BLaER1 treated with 17β-estradiol and CSF1 and Interleukin-3, amounts not matched to agents 10 nM and 100 nM (cell line): ENCODE measurements at regions not wholly inside any gene's neighbourhood (a gene's known extent, or its start where the extent isn't known, plus 50 kb on each side); places are given as distances from the start of the nearest gene placed in this dataset.
A peak's percentile ranks its signal among the peaks of the same experiment; 100 is the strongest.
"Not testable (repeated sequence)": the region's sequence is repeated elsewhere in the genome, so short reads cannot be mapped to it uniquely, and the experiment has no call there.

Source experiments
- H3K27ac ChIP-seq, 11 experiments: shearing (Covaris generic); formaldehyde crosslinking; 2 replicates each; pipeline ENCODE4 v1.8.1; 2022
- H3K27me3 ChIP-seq, 11 experiments: shearing (Covaris generic); formaldehyde crosslinking; 2 replicates each; pipeline ENCODE4 v1.8.1; 2022
- H3K36me3 ChIP-seq, 11 experiments: shearing (Covaris generic); formaldehyde crosslinking; 2 replicates each; pipeline ENCODE4 v1.8.1; 2022
- H3K4me1 ChIP-seq, 10 experiments: shearing (Covaris generic); formaldehyde crosslinking; 2 replicates each; pipeline ENCODE4 v1.8.1; 2022
- H3K4me2 ChIP-seq, 11 experiments: shearing (Covaris generic); formaldehyde crosslinking; 2 replicates each; pipeline ENCODE4 v1.8.1; 2022
- H3K4me3 ChIP-seq, 10 experiments: shearing (Covaris generic); formaldehyde crosslinking; 2 replicates each; pipeline ENCODE4 v1.8.1; 2022
- H3K9ac ChIP-seq, 11 experiments: shearing (Covaris generic); formaldehyde crosslinking; 2 replicates each; pipeline ENCODE4 v1.8.1; 2022
- H3K9me3 ChIP-seq, 11 experiments: shearing (Covaris generic); formaldehyde crosslinking; replicated peaks in 1 of 11; 2 replicates each; pipeline ENCODE4 v1.8.1; 2022
- H4K20me1 ChIP-seq, 11 experiments: shearing (Covaris generic); formaldehyde crosslinking; 2 replicates each; pipeline ENCODE4 v1.8.1; 2022
- Cebpa-rat ChIP-seq, 11 experiments: shearing (Covaris generic); IDR thresholded peaks; 2 replicates each; pipeline ENCODE4 v1.8.1; 2022

GRCh38 chr1:195663549-195664280 lies 944.5 kb downstream of the KCNT2 start:
- H3K4me2 ChIP-seq: peak overlapping the region in 4 of 11 experiments; percentile 20 to 55 (median 38); a peak in 7 of 22 replicates
- H3K27ac ChIP-seq: peak overlapping the region in 1 of 11 experiments; percentile 22; a peak in 1 of 22 replicates
- H3K4me1 ChIP-seq: peaks cover 0 to 22% (median 0%) of the 10 kb centered on the region in 10 experiments; a peak in 7 of 20 replicates
- no peaks in the 10 kb centered on the region for H3K36me3 ChIP-seq
- H3K9me3 ChIP-seq: no peaks in the 10 kb centered on the region
- H3K9ac ChIP-seq: no peak overlapping the region
- H4K20me1 ChIP-seq: no peaks in the 10 kb centered on the region
- H3K4me3 ChIP-seq: no peak overlapping the region
- no peaks in the 10 kb centered on the region for H3K27me3 ChIP-seq
- TF ChIP-seq Cebpa-rat (IDR thresholded peaks at IDR 0.05): no peak

GRCh38 chr1:195656780-195657179 lies 951.5 kb downstream of the KCNT2 start:
- H3K9me3 ChIP-seq: no peaks in the 10 kb centered on the region
- H3K4me1 ChIP-seq: no peaks in the 10 kb centered on the region
- no peaks in the 10 kb centered on the region for H3K36me3 ChIP-seq
- H3K27me3 ChIP-seq: no peaks in the 10 kb centered on the region
- no peak overlapping the region for H3K27ac ChIP-seq
- no peak overlapping the region for H3K4me3 ChIP-seq
- no peak overlapping the region for H3K4me2 ChIP-seq
- H3K9ac ChIP-seq: no peak overlapping the region
- H4K20me1 ChIP-seq: no peaks in the 10 kb centered on the region
- no peak for TF ChIP-seq Cebpa-rat (IDR thresholded peaks at IDR 0.05)

- H3K4me2 ChIP-seq, H3K4me1 ChIP-seq, H3K9me3 ChIP-seq: not testable (repeated sequence)
Measured at GRCh38 chr1:195648875-195649274, 959.4 kb downstream of the KCNT2 start.

GRCh38 chr1:195637539-195637938 lies 970.7 kb downstream of the KCNT2 start:
- Histone ChIP-seq H3K4me2 (no peak overlapping the region), H3K27me3 (no peaks in the 10 kb centered on the region), H3K4me3 (no peak overlapping the region), H3K9me3 (no peaks in the 10 kb centered on the region), H3K9ac (no peak overlapping the region), H3K4me1 (no peaks in the 10 kb centered on the region), H3K27ac (no peak overlapping the region), H4K20me1 (no peaks in the 10 kb centered on the region), H3K36me3 (no peaks in the 10 kb centered on the region)
- no peak for TF ChIP-seq Cebpa-rat (IDR thresholded peaks at IDR 0.05)

More at GRCh38 chr1:195648875-195649274, 959.4 kb downstream of the KCNT2 start:
- not testable (repeated sequence) for H3K27me3 ChIP-seq, H3K9ac ChIP-seq, H3K36me3 ChIP-seq, H3K27ac ChIP-seq, H3K4me3 ChIP-seq, H4K20me1 ChIP-seq

GRCh38 chr1:195618287-195618686 lies 990.0 kb downstream of the KCNT2 start:
- Histone ChIP-seq H3K4me3 (no peak overlapping the region), H3K9me3 (0 out of 22 replicates have a peak, but pooled peaks cover 0 to 4% (median 0%) of the 10 kb centered on the region in 11 experiments), H3K4me2 (peak overlapping the region in 3 of 11 experiments; percentile 2 to 45 (median 11); a peak in 2 of 22 replicates), H3K27ac (no peak overlapping the region), H3K4me1 (peaks cover 0 to 7% (median 0%) of the 10 kb centered on the region in 10 experiments; a peak in 5 of 20 replicates), H3K27me3 (no peaks in the 10 kb centered on the region), H3K9ac (no peak overlapping the region), H4K20me1 (no peaks in the 10 kb centered on the region), H3K36me3 (no peaks in the 10 kb centered on the region)
- no peak for TF ChIP-seq Cebpa-rat (IDR thresholded peaks at IDR 0.05)

GRCh38 chr1:195617106-195617505 lies 991.1 kb downstream of the KCNT2 start:
- Histone ChIP-seq H3K27ac (no peak overlapping the region), H3K4me2 (no peak overlapping the region), H3K36me3 (no peaks in the 10 kb centered on the region), H3K4me3 (no peak overlapping the region), H4K20me1 (no peaks in the 10 kb centered on the region), H3K4me1 (peaks cover 0 to 7% (median 0%) of the 10 kb centered on the region in 10 experiments; a peak in 5 of 20 replicates), H3K27me3 (no peaks in the 10 kb centered on the region), H3K9ac (no peak overlapping the region), H3K9me3 (0 out of 22 replicates have a peak, but pooled peaks cover 0 to 4% (median 0%) of the 10 kb centered on the region in 11 experiments)
- no peak for TF ChIP-seq Cebpa-rat (IDR thresholded peaks at IDR 0.05)

GRCh38 chr1:195608883-195609282 lies 999.4 kb downstream of the KCNT2 start:
- Histone ChIP-seq H3K9me3 (no peaks in the 10 kb centered on the region), H3K9ac (no peak overlapping the region), H3K36me3 (no peaks in the 10 kb centered on the region), H3K4me2 (no peak overlapping the region), H3K27me3 (no peaks in the 10 kb centered on the region), H3K27ac (no peak overlapping the region), H3K4me3 (no peak overlapping the region), H3K4me1 (no peaks in the 10 kb centered on the region), H4K20me1 (no peaks in the 10 kb centered on the region)
- no peak for TF ChIP-seq Cebpa-rat (IDR thresholded peaks at IDR 0.05)

- H3K9ac ChIP-seq: no peak overlapping the region
- no peak overlapping the region for H3K27ac ChIP-seq
- H3K36me3 ChIP-seq: no peaks in the 10 kb centered on the region
- H3K9me3 ChIP-seq: 0 out of 22 replicates have a peak, but pooled peaks cover 0 to 1% (median 0%) of the 10 kb centered on the region in 11 experiments
- no peaks in the 10 kb centered on the region for H3K4me1 ChIP-seq
- no peaks in the 10 kb centered on the region for H3K27me3 ChIP-seq
- TF ChIP-seq Cebpa-rat (IDR thresholded peaks at IDR 0.05): no peak
- no peak overlapping the region for H3K4me3 ChIP-seq
- no peaks in the 10 kb centered on the region for H4K20me1 ChIP-seq
- no peak overlapping the region for H3K4me2 ChIP-seq
Measured at GRCh38 chr1:195606483-195606882, 1001.8 kb downstream of the KCNT2 start.

- TF ChIP-seq Cebpa-rat (IDR thresholded peaks at IDR 0.05): no peak
- no peak overlapping the region for H3K27ac ChIP-seq
- H3K36me3 ChIP-seq: no peaks in the 10 kb centered on the region
- H3K27me3 ChIP-seq: no peaks in the 10 kb centered on the region
- H3K4me3 ChIP-seq: no peak overlapping the region
- no peaks in the 10 kb centered on the region for H4K20me1 ChIP-seq
- no peaks in the 10 kb centered on the region for H3K4me1 ChIP-seq
- H3K9ac ChIP-seq: no peak overlapping the region
- peaks cover 0 to 10% (median 0%) of the 10 kb centered on the region in 11 experiments; a peak in 2 of 22 replicates for H3K9me3 ChIP-seq
- H3K4me2 ChIP-seq: no peak overlapping the region
Measured at GRCh38 chr1:195604287-195604686, 1004.0 kb downstream of the KCNT2 start.

GRCh38 chr1:195597891-195598290 lies 1010.3 kb downstream of the KCNT2 start:
- Histone ChIP-seq H3K27ac (no peak overlapping the region), H3K4me2 (no peak overlapping the region), H3K9me3 (peaks cover 0 to 10% (median 0%) of the 10 kb centered on the region in 11 experiments; a peak in 2 of 22 replicates), H3K4me1 (no peaks in the 10 kb centered on the region), H4K20me1 (no peaks in the 10 kb centered on the region), H3K36me3 (no peaks in the 10 kb centered on the region), H3K4me3 (no peak overlapping the region), H3K27me3 (no peaks in the 10 kb centered on the region), H3K9ac (no peak overlapping the region)
- TF ChIP-seq Cebpa-rat (IDR thresholded peaks at IDR 0.05): no peak
